Vagina (tissue), 2 donors: ENCODE measurements at regions not wholly inside any gene's neighbourhood (a gene's known extent, or its start where the extent isn't known, plus 50 kb on each side); places are given as distances from the start of the nearest gene placed in this dataset.

Experiments
- DNase-seq, 2 donors: peaks; one replicate each; pipeline ENCODE4 v3.0.0-alpha.2; 2017; ENCODE audit errors: extremely low spot score in 2 of 2
- H3K27ac ChIP-seq: fragments of 200-600 bp; sonication (generic); one replicate; pipeline ENCODE4 v1.5.1; 2019
- H3K27me3 ChIP-seq: fragments of 200-600 bp; sonication (generic); one replicate; pipeline ENCODE4 v1.5.1; 2019
- H3K36me3 ChIP-seq, 2 donors: fragments of 200-600 bp; sonication (generic); one replicate each; pipeline ENCODE4 v1.5.1; 2017 to 2019
- H3K4me1 ChIP-seq: fragments of 200-600 bp; sonication (generic); one replicate; pipeline ENCODE4 v1.5.1; 2019
- H3K4me3 ChIP-seq, 2 donors: fragments of 200-600 bp; sonication (generic); 1 replicate in 1 of 2; 2 replicates in 1 of 2; pipeline ENCODE4 v1.5.1; 2016 to 2019
- H3K9me3 ChIP-seq: fragments of 200-600 bp; sonication (generic); one replicate; pipeline ENCODE4 v1.5.1; 2019
- POLR2A ChIP-seq, 2 donors: fragments of 450-650 bp; IDR thresholded peaks; one replicate each; pipeline ENCODE4 v1.6.1; 2017; ENCODE audit warnings: antibody characterized with exemption in 2 of 2, mild to moderate bottlenecking in 2 of 2, moderate library complexity in 2 of 2
- POLR2AphosphoS5 ChIP-seq, 2 donors: sonication (generic); formaldehyde crosslinking; IDR thresholded peaks; one replicate each; pipeline ENCODE4 v1.9.0; 2017; ENCODE audit warnings: antibody characterized with exemption in 2 of 2, mild to moderate bottlenecking in 2 of 2, low read depth in 1 of 2; ENCODE audit not compliant: insufficient read depth in 1 of 2
- intact Hi-C: fragments of 100-400 bp; cut with DNase I; formaldehyde crosslinking; loops from one replicate; pipeline ENCODE4 v1.15.1; 2023
- TF ChIP-seq, protein P1 (sequence below), 3 experiments: fragments of 450-650 bp in 2 of 3; fragments of 200-600 bp in 1 of 3; sonication (generic) in 1 of 3; IDR thresholded peaks; one replicate each; pipeline ENCODE4 v1.5.1; 2017 to 2019; ENCODE audit warnings: antibody characterized with exemption in 3 of 3, mild to moderate bottlenecking in 2 of 3, moderate library complexity in 2 of 3

DNA sequence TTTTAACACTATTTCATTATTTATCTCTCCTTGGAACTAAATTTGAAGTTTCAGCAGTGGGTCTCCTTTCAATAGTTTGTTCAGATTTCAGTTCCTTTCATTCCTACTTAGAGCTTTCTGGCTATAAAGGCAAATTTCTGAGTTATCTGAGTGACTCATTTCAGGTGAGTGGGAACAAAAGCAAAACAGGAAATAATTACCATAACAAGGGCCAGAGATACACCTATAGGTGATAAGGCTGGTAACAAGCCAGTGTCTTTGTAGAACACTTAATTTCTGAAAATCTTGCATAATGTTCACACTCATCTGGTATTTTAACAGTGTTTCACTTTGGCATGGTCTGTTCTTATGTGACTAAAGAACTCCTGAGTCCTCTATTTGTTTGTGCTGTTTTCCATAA, 64.5 kb upstream of the PRRC2C start:
- H3K27me3 ChIP-seq: no peaks in the 10 kb centered on the region
- DNase-seq: no peak
- H3K9me3 ChIP-seq: no peaks in the 10 kb centered on the region
- no peaks in the 10 kb centered on the region for H3K36me3 ChIP-seq
- peak overlapping the region; percentile 57 for H3K27ac ChIP-seq
- intact Hi-C loops: no loop called here
- H3K4me1 ChIP-seq: peaks cover 23% of the 10 kb centered on the region
- TF ChIP-seq POLR2AphosphoS5 (IDR thresholded peaks at IDR 0.05; ENCODE audit: insufficient read depth in 1 of 2, low read depth in 1 of 2) (no peak), POLR2A (IDR thresholded peaks at IDR 0.05) (no peak)
- TF ChIP-seq, protein P1, sequence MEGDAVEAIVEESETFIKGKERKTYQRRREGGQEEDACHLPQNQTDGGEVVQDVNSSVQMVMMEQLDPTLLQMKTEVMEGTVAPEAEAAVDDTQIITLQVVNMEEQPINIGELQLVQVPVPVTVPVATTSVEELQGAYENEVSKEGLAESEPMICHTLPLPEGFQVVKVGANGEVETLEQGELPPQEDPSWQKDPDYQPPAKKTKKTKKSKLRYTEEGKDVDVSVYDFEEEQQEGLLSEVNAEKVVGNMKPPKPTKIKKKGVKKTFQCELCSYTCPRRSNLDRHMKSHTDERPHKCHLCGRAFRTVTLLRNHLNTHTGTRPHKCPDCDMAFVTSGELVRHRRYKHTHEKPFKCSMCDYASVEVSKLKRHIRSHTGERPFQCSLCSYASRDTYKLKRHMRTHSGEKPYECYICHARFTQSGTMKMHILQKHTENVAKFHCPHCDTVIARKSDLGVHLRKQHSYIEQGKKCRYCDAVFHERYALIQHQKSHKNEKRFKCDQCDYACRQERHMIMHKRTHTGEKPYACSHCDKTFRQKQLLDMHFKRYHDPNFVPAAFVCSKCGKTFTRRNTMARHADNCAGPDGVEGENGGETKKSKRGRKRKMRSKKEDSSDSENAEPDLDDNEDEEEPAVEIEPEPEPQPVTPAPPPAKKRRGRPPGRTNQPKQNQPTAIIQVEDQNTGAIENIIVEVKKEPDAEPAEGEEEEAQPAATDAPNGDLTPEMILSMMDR (IDR thresholded peaks at IDR 0.05): no peak
- H3K4me3 ChIP-seq: no peak overlapping the region

DNA sequence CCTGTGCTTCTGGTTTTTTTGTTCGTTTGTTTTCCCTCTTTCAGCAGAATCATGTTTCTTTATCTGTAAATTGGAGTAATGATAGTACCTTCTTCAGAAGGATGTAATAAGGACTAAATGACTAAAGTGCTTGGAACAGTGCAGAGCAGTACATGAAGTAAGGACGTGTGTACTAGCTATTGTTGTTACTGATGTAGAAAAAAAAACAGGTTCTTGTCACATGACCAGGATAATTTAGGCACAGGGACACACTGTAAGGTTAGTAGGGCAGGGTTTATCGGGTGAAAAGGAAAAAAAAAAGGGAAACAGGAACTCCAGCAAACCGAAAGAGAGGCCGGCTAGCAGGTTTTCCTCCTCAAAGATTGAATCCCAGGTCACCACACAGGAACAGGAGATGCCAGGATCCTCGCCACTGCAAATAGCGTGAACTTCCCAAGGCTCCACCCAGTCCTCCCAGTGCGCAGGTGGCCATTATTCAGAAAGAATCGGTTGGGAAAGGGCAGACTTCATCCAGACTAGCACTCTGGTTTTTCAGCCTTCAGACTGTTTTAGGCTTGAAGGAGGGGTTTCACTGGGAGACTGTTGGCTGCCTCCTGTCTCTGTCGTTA, 63.8 kb upstream of the PRRC2C start:
- Histone ChIP-seq H3K9me3 (no peaks in the 10 kb centered on the region), H3K27ac (peak overlapping the region; percentile 57), H3K27me3 (no peaks in the 10 kb centered on the region), H3K36me3 (no peaks in the 10 kb centered on the region), H3K4me3 (no peak overlapping the region), H3K4me1 (peaks cover 23% of the 10 kb centered on the region)
- intact Hi-C loops: no loop called here
- DNase-seq: no peak
- TF ChIP-seq POLR2A (IDR thresholded peaks at IDR 0.05) (no peak), POLR2AphosphoS5 (IDR thresholded peaks at IDR 0.05; ENCODE audit: insufficient read depth in 1 of 2, low read depth in 1 of 2) (no peak)
- TF ChIP-seq, protein P1 (IDR thresholded peaks at IDR 0.05): no peak

DNA sequence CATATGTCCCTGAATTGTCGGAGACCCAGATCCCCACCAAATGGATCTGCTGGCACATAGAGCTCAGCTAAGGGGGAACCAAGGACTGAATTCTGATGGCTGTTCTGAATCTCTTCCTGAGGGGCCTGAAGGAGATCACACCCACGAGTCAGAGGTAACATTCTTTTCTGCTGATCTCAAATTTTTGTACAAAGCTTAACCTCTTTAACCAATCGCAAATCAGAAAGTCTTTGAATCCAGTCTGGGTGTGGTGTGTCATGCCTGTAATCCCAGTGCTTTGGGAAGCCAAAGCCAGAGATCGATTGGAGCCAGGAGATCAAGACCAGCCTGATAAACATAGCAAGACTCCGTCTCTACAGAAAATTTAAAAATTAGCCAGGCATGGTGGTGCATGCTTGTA, 62.8 kb upstream of the PRRC2C start:
- no peaks in the 10 kb centered on the region for H3K36me3 ChIP-seq
- no peaks in the 10 kb centered on the region for H3K27me3 ChIP-seq
- H3K9me3 ChIP-seq: no peaks in the 10 kb centered on the region
- H3K4me3 ChIP-seq: no peak overlapping the region
- H3K4me1 ChIP-seq: peaks cover 23% of the 10 kb centered on the region
- TF ChIP-seq POLR2A (IDR thresholded peaks at IDR 0.05) (no peak), POLR2AphosphoS5 (IDR thresholded peaks at IDR 0.05; ENCODE audit: insufficient read depth in 1 of 2, low read depth in 1 of 2) (no peak)
- intact Hi-C loops: no loop called here
- DNase-seq: no peak
- peak overlapping the region; percentile 57 for H3K27ac ChIP-seq

DNA sequence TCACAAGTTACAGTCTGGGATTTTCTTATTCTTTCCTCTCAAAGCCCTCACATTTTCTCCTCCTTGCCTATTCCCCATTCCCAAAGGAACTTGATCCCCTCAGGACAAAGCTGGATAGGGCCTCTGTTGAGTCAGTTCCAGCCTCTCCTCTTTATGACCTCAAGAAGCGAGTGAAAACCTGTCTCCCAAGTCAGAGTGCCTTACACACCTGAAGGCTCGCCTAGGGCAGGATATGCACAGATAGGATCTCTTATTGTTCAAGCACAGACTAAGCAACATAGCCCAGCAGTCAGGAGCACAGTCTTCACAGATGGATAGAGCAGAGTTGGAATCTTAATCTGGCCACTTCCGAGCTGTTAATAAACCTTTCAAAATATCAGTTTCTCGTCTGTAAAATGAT, 60.8 kb upstream of the PRRC2C start:
- no peaks in the 10 kb centered on the region for H3K27me3 ChIP-seq
- H3K27ac ChIP-seq: no peak overlapping the region
- DNase-seq: no peak
- no peak overlapping the region for H3K4me3 ChIP-seq
- intact Hi-C loops: no loop called here
- no peaks in the 10 kb centered on the region for H3K36me3 ChIP-seq
- peaks cover 23% of the 10 kb centered on the region for H3K4me1 ChIP-seq
- H3K9me3 ChIP-seq: no peaks in the 10 kb centered on the region
- no peak for TF ChIP-seq POLR2AphosphoS5 (IDR thresholded peaks at IDR 0.05; ENCODE audit: insufficient read depth in 1 of 2, low read depth in 1 of 2)
- TF ChIP-seq, protein P1 (IDR thresholded peaks at IDR 0.05): no peak
- TF ChIP-seq POLR2A (IDR thresholded peaks at IDR 0.05): no peak

DNA sequence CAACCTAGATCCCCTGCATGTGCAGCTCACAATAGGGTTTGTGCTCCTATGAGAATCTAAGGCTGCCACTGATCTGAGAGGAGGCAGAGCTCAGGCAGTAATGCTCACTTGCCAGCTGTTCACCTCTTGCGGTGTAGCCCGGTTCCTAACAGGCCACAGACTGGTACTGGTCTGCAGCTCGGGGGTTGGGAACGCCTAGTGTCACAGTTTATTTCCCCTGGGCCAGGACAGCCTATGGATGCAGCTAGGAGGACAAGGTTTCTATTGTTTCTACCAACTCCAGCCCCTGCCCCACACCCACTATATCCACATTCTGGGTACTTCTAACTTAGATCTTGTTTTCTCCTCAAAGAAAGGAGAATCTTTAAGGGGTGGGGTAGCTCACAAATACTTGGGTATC, 58.7 kb upstream of the PRRC2C start:
- intact Hi-C loops: no loop called here
- TF ChIP-seq, protein P1 (IDR thresholded peaks at IDR 0.05): no peak
- no peak for TF ChIP-seq POLR2A (IDR thresholded peaks at IDR 0.05)
- no peak for TF ChIP-seq POLR2AphosphoS5 (IDR thresholded peaks at IDR 0.05; ENCODE audit: insufficient read depth in 1 of 2, low read depth in 1 of 2)
- Histone ChIP-seq H3K27ac (no peak overlapping the region), H3K36me3 (no peaks in the 10 kb centered on the region), H3K9me3 (no peaks in the 10 kb centered on the region), H3K4me1 (peaks cover 9% of the 10 kb centered on the region), H3K27me3 (no peaks in the 10 kb centered on the region), H3K4me3 (no peak overlapping the region)
- DNase-seq: no peak
